ENCODE measurements at regions not wholly inside any gene's neighbourhood (a gene's known extent, or its start where the extent isn't known, plus 50 kb on each side); places are given as distances from the start of the nearest gene placed in this dataset.

DNA sequence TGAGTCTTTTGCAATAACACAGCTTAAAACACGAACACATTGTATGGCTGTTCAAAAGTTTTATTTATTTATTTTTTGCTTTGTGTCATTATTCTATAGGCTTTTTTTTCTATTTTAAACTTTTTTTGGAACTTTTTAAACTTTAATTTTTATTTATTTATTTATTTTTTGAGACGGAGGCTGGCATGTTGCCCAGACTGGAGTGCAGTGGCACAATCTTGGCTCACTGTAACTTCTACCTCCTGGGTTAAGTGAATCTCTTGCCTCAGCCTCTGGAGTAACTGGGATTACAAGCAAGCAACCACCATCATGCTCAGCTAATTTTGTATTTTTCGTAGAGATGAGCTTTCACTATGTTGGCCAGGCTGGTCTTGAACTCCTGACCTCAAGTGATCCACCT, 88.3 kb upstream of the GADD45A start:
- TF ChIP-seq, protein P1, sequence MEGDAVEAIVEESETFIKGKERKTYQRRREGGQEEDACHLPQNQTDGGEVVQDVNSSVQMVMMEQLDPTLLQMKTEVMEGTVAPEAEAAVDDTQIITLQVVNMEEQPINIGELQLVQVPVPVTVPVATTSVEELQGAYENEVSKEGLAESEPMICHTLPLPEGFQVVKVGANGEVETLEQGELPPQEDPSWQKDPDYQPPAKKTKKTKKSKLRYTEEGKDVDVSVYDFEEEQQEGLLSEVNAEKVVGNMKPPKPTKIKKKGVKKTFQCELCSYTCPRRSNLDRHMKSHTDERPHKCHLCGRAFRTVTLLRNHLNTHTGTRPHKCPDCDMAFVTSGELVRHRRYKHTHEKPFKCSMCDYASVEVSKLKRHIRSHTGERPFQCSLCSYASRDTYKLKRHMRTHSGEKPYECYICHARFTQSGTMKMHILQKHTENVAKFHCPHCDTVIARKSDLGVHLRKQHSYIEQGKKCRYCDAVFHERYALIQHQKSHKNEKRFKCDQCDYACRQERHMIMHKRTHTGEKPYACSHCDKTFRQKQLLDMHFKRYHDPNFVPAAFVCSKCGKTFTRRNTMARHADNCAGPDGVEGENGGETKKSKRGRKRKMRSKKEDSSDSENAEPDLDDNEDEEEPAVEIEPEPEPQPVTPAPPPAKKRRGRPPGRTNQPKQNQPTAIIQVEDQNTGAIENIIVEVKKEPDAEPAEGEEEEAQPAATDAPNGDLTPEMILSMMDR (IDR thresholded peaks at IDR 0.05; ENCODE audit: poor library complexity, severe bottlenecking): no peak
- TF ChIP-seq SMC3 (conservative IDR thresholded peaks at IDR 0.05; ENCODE audit: poor library complexity): no peak

Data from neural cell (in vitro differentiated cells).